NB4 (cell line): ENCODE measurements at regions not wholly inside any gene's neighbourhood (a gene's known extent, or its start where the extent isn't known, plus 50 kb on each side); places are given as distances from the start of the nearest gene placed in this dataset.

Experiments
- CTCF ChIP-seq: IDR thresholded peaks from one replicate; pipeline ENCODE4 v1.5.1; 2012; ENCODE audit warnings: low read depth, low read length
- MAX ChIP-seq: IDR thresholded peaks from 2 replicates; pipeline ENCODE4 v1.6.1; 2011; ENCODE audit warnings: low read depth, low read length
- MYC ChIP-seq: IDR thresholded peaks from 2 replicates; pipeline ENCODE4 v1.6.1; 2011; ENCODE audit warnings: low read depth, low read length
- POLR2A ChIP-seq: IDR thresholded peaks from 2 replicates; pipeline ENCODE4 v1.6.1; 2011; ENCODE audit warnings: mild to moderate bottlenecking; ENCODE audit not compliant: insufficient read length; ENCODE audit errors: extremely low read depth

- TF ChIP-seq POLR2A (no peak), CTCF (no peak), MAX (no peak), MYC (no peak)
These were observed 1385.8 kb downstream of the PCDH9 start for GRCh38 chr13:65844266-65844841.
